Heart left ventricle (tissue), 13 donors: ENCODE measurements at regions not wholly inside any gene's neighbourhood (a gene's known extent, or its start where the extent isn't known, plus 50 kb on each side); places are given as distances from the start of the nearest gene placed in this dataset.

ENCODE experiments used
- POLR2A ChIP-seq, 2 donors: fragments of 450-650 bp; IDR thresholded peaks; one replicate each; pipeline ENCODE4 v1.6.1; 2017; ENCODE audit warnings: antibody characterized with exemption in 2 of 2, mild to moderate bottlenecking in 2 of 2, moderate library complexity in 2 of 2
- TF ChIP-seq, protein P1 (sequence below), 12 donors: fragments of 200-600 bp; sonication (generic) in 4 of 12; IDR thresholded peaks; one replicate each; pipeline versions ENCODE4 v1.5.0 to v1.8.0; 2018 to 2022; ENCODE audit warnings: antibody characterized with exemption in 12 of 12, mild to moderate bottlenecking in 5 of 12
- donor health status: ischemic (EF 13 %, LVEDD 7.1; RV severe dilation, severe dysfunction).
- donor health status: DM: no; HTN: yes; CAD: no.
- donor health status: DM: no; HTN: no; CAD: no.
- donor health status: ischemic (EF 25% LVEDD 6.9; RV normal size, moderate dysfunction).
- donor health status: ischemic (EF 25% LVEDD 5.7; RV mildly dilated, moderate dysfunction).
- donor health status: ischemic (EF 35%, LVEDD 5.7; RV mildly dilated, moderate dysfunction).
- donor health status: nonischemic (EF 11% LVEDD 7.7; RV severe dilation, severe dysfunction).
- donor health status: DM: yes; HTN: yes; CAD: no.
- donor health status: PGD.
- donor health status: ischemic (EF 29% LVEDD 5.4; RV normal size, mild dysfunction).
- donor health status: nonischemic (EF 23%, LVEDD 6.1; RV moderate dilation, normal function).

DNA sequence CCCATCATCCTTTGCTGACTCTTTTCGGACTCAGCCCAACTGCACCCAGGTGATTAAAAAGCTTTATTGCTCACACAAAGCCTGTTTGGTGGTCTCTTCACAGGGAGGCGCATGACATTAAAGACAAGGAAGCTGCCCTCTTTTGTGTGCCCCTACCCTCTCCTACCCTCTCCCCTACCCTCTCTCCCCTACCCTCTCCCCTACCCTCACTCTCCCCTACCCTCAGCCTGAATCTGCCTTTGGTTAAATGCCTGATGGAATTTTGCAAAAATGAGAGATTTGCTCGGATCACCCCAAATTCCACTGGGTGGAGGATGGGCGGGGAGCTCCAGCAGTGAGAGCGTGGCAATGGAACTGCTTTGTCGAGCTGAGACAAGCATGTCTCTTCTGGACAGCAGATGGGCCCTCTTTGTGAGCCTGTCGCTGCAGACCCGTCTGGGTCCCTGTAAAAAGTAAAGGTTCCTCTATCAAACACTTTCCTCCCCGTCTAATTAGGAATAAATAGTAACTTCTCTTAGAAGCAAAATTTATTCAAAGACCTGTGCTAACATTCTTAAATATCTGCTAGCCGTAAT, 76.4 kb upstream of the MLN start:
- no peak for TF ChIP-seq POLR2A (IDR thresholded peaks at IDR 0.05)
- TF ChIP-seq, protein P1, sequence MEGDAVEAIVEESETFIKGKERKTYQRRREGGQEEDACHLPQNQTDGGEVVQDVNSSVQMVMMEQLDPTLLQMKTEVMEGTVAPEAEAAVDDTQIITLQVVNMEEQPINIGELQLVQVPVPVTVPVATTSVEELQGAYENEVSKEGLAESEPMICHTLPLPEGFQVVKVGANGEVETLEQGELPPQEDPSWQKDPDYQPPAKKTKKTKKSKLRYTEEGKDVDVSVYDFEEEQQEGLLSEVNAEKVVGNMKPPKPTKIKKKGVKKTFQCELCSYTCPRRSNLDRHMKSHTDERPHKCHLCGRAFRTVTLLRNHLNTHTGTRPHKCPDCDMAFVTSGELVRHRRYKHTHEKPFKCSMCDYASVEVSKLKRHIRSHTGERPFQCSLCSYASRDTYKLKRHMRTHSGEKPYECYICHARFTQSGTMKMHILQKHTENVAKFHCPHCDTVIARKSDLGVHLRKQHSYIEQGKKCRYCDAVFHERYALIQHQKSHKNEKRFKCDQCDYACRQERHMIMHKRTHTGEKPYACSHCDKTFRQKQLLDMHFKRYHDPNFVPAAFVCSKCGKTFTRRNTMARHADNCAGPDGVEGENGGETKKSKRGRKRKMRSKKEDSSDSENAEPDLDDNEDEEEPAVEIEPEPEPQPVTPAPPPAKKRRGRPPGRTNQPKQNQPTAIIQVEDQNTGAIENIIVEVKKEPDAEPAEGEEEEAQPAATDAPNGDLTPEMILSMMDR (IDR thresholded peaks at IDR 0.05): no peak
